Thymus (tissue), 11 donors: ENCODE measurements at regions not wholly inside any gene's neighbourhood (a gene's known extent, or its start where the extent isn't known, plus 50 kb on each side); places are given as distances from the start of the nearest gene placed in this dataset.

Experiments
- DNase-seq, 9 donors: peaks; one replicate each; pipeline ENCODE4 v3.0.0-alpha.2; 2013; ENCODE audit warnings: low spot score in 9 of 9, low read depth in 6 of 9, missing footprints in 1 of 9
- H3K27ac ChIP-seq, 2 donors: one replicate each; pipeline ENCODE4 v1.5.1; 2013; ENCODE audit warnings: control low read depth in 1 of 2, low read depth in 1 of 2, low read length in 1 of 2, mild to moderate bottlenecking in 1 of 2, moderate library complexity in 1 of 2
- H3K27me3 ChIP-seq, 2 donors: one replicate each; pipeline ENCODE4 v1.5.1; 2013; ENCODE audit warnings: low read length in 1 of 2; ENCODE audit not compliant: control insufficient read depth in 2 of 2, insufficient read depth in 1 of 2
- H3K36me3 ChIP-seq, 2 donors: one replicate each; pipeline ENCODE4 v1.5.1; 2013; ENCODE audit warnings: low read length in 1 of 2, mild to moderate bottlenecking in 1 of 2, moderate library complexity in 1 of 2; ENCODE audit not compliant: control insufficient read depth in 2 of 2, insufficient read depth in 2 of 2
- H3K4me1 ChIP-seq, 2 donors: one replicate each; pipeline ENCODE4 v1.5.1; 2013; ENCODE audit warnings: low read length in 2 of 2; ENCODE audit not compliant: control insufficient read depth in 2 of 2, insufficient read depth in 2 of 2
- H3K4me3 ChIP-seq, 2 donors: one replicate each; pipeline ENCODE4 v1.5.1; 2013; ENCODE audit warnings: low read length in 2 of 2, control low read depth in 1 of 2, mild to moderate bottlenecking in 1 of 2
- H3K9me3 ChIP-seq, 2 donors: one replicate each; pipeline ENCODE4 v1.5.1; 2013; ENCODE audit warnings: low read length in 1 of 2, mild to moderate bottlenecking in 1 of 2; ENCODE audit not compliant: control insufficient read depth in 2 of 2, insufficient read depth in 1 of 2
- WGBS: extraction: QIAGEN DNeasy Blood & Tissue Kit; methylation state at CpG from one replicate; pipeline ENCODE4 v1.1.7; 2013; 5-methylcytosine and 5-hydroxymethylcytosine counted together
- donor health status: healthy.

- H3K36me3 ChIP-seq, result no peaks in the 10 kb centered on the region
- no peaks in the 10 kb centered on the region for H3K27me3 ChIP-seq
- no peaks in the 10 kb centered on the region for H3K9me3 ChIP-seq
- H3K4me3 ChIP-seq, result no peak overlapping the region
- H3K27ac ChIP-seq, result no peak overlapping the region
- WGBS, result 87% methylated on average over 2 of the region's 2 CpGs
- no peak for DNase-seq
- H3K4me1 ChIP-seq, result no peaks in the 10 kb centered on the region
These were observed 630.1 kb downstream of the STIM2 start for GRCh38 chr4:27490766-27491165.

GRCh38 chr4:27506401-27506800 is 645.8 kb downstream of the STIM2 start:
- WGBS, result 86% methylated on average over 1 of the region's 1 CpG
- Histone ChIP-seq H3K27me3 (no peaks in the 10 kb centered on the region), H3K9me3 (no peaks in the 10 kb centered on the region), H3K4me1 (no peaks in the 10 kb centered on the region), H3K36me3 (no peaks in the 10 kb centered on the region), H3K27ac (no peak overlapping the region), H3K4me3 (no peak overlapping the region)
- no peak for DNase-seq

- no peaks in the 10 kb centered on the region for H3K36me3 ChIP-seq
- no peak for DNase-seq
- no peak overlapping the region for H3K27ac ChIP-seq
- H3K9me3 ChIP-seq, result no peaks in the 10 kb centered on the region
- no peaks in the 10 kb centered on the region for H3K4me1 ChIP-seq
- H3K4me3 ChIP-seq, result no peak overlapping the region
- 48% methylated on average over 2 of the region's 2 CpGs for WGBS
- H3K27me3 ChIP-seq, result no peaks in the 10 kb centered on the region
These were observed 654.1 kb downstream of the STIM2 start for GRCh38 chr4:27514711-27515110.

- H3K4me3 ChIP-seq, result no peak overlapping the region
- no peaks in the 10 kb centered on the region for H3K9me3 ChIP-seq
- H3K27me3 ChIP-seq, result no peaks in the 10 kb centered on the region
- H3K27ac ChIP-seq, result no peak overlapping the region
- no peak for DNase-seq
- WGBS, result 79% methylated on average over 2 of the region's 2 CpGs
- H3K4me1 ChIP-seq, result no peaks in the 10 kb centered on the region
- no peaks in the 10 kb centered on the region for H3K36me3 ChIP-seq
These were observed 654.5 kb downstream of the STIM2 start for GRCh38 chr4:27515140-27515539.

GRCh38 chr4:27518876-27519275 is 658.2 kb downstream of the STIM2 start:
- H3K9me3 ChIP-seq, result no peaks in the 10 kb centered on the region
- no peaks in the 10 kb centered on the region for H3K4me1 ChIP-seq
- H3K36me3 ChIP-seq, result no peaks in the 10 kb centered on the region
- DNase-seq, result no peak
- no peak overlapping the region for H3K27ac ChIP-seq
- WGBS, result 67% methylated on average over 2 of the region's 2 CpGs
- no peaks in the 10 kb centered on the region for H3K27me3 ChIP-seq
- H3K4me3 ChIP-seq, result no peak overlapping the region

GRCh38 chr4:27524224-27524623 is 663.6 kb downstream of the STIM2 start:
- WGBS, result 95% methylated on average over 2 of the region's 2 CpGs
- Histone ChIP-seq H3K27ac (no peak overlapping the region), H3K36me3 (no peaks in the 10 kb centered on the region), H3K4me3 (no peak overlapping the region), H3K4me1 (no peaks in the 10 kb centered on the region), H3K27me3 (no peaks in the 10 kb centered on the region), H3K9me3 (no peaks in the 10 kb centered on the region)
- DNase-seq, result no peak

- DNase-seq, result no peak
- WGBS, result 46% methylated on average over 1 of the region's 1 CpG
- H3K36me3 ChIP-seq, result no peaks in the 10 kb centered on the region
- no peak overlapping the region for H3K4me3 ChIP-seq
- no peaks in the 10 kb centered on the region for H3K27me3 ChIP-seq
- no peak overlapping the region for H3K27ac ChIP-seq
- no peaks in the 10 kb centered on the region for H3K9me3 ChIP-seq
- H3K4me1 ChIP-seq, result no peaks in the 10 kb centered on the region
These were observed 673.8 kb downstream of the STIM2 start for GRCh38 chr4:27534488-27534887.

- no peak for DNase-seq
- H3K4me3 ChIP-seq, result no peak overlapping the region
- no peaks in the 10 kb centered on the region for H3K36me3 ChIP-seq
- no peaks in the 10 kb centered on the region for H3K4me1 ChIP-seq
- no peaks in the 10 kb centered on the region for H3K9me3 ChIP-seq
- no peak overlapping the region for H3K27ac ChIP-seq
- WGBS, result 88% methylated on average over 11 of the region's 11 CpGs
- H3K27me3 ChIP-seq, result no peaks in the 10 kb centered on the region
These were observed 707.8 kb downstream of the STIM2 start for GRCh38 chr4:27568236-27568951.

GRCh38 chr4:27568952-27569319 is 708.3 kb downstream of the STIM2 start:
- 81% methylated on average over 2 of the region's 2 CpGs for WGBS
- Histone ChIP-seq H3K9me3 (no peaks in the 10 kb centered on the region), H3K27me3 (no peaks in the 10 kb centered on the region), H3K36me3 (no peaks in the 10 kb centered on the region), H3K27ac (no peak overlapping the region), H3K4me1 (no peaks in the 10 kb centered on the region), H3K4me3 (no peak overlapping the region)
- no peak for DNase-seq
